ENCODE measurements at regions not wholly inside any gene's neighbourhood (a gene's known extent, or its start where the extent isn't known, plus 50 kb on each side); places are given as distances from the start of the nearest gene placed in this dataset.

GRCh38 chr9:89958086-89958485, 353.3 kb downstream of the GADD45G start:
- TF ChIP-seq CTCF (IDR thresholded peaks at IDR 0.05; ENCODE audit: low read depth, low read length), result no peak
- TF ChIP-seq MAX (IDR thresholded peaks at IDR 0.05; ENCODE audit: low read depth, low read length), result no peak
- TF ChIP-seq POLR2A (IDR thresholded peaks at IDR 0.05; ENCODE audit: extremely low read depth, insufficient read length), result no peak
- TF ChIP-seq MYC (IDR thresholded peaks at IDR 0.05; ENCODE audit: low read depth, low read length), result no peak
- H3K4me3 ChIP-seq (ENCODE audit: low read depth, low read length), result no peak overlapping the region

GRCh38 chr9:89961616-89962341, 357.0 kb downstream of the GADD45G start:
- TF ChIP-seq CTCF (IDR thresholded peaks at IDR 0.05; ENCODE audit: low read depth, low read length), result no peak
- TF ChIP-seq POLR2A (IDR thresholded peaks at IDR 0.05; ENCODE audit: extremely low read depth, insufficient read length), result no peak
- no peak for TF ChIP-seq MYC (IDR thresholded peaks at IDR 0.05; ENCODE audit: low read depth, low read length)
- TF ChIP-seq MAX (IDR thresholded peaks at IDR 0.05; ENCODE audit: low read depth, low read length), result no peak
- DNase-seq (ENCODE audit: low read depth), result peak; percentile 23
- peak overlapping the region; percentile 13 for H3K4me3 ChIP-seq (ENCODE audit: low read depth, low read length)

More at GRCh38 chr9:89958086-89958485, 353.3 kb downstream of the GADD45G start:
- no peak for DNase-seq (ENCODE audit: low read depth)

GRCh38 chr9:89963280-89963679, 358.5 kb downstream of the GADD45G start:
- TF ChIP-seq MAX (IDR thresholded peaks at IDR 0.05; ENCODE audit: low read depth, low read length), result no peak
- H3K4me3 ChIP-seq (ENCODE audit: low read depth, low read length), result no peak overlapping the region
- DNase-seq (ENCODE audit: low read depth), result no peak

- no peak for TF ChIP-seq POLR2A (IDR thresholded peaks at IDR 0.05; ENCODE audit: extremely low read depth, insufficient read length)
- no peak for TF ChIP-seq MYC (IDR thresholded peaks at IDR 0.05; ENCODE audit: low read depth, low read length)
- H3K4me3 ChIP-seq (ENCODE audit: low read depth, low read length), result no peak overlapping the region
- no peak for DNase-seq (ENCODE audit: low read depth)
Observed at GRCh38 chr9:89967527-89967926, 362.7 kb downstream of the GADD45G start.

GRCh38 chr9:89969156-89969675, 364.4 kb downstream of the GADD45G start:
- no peak overlapping the region for H3K4me3 ChIP-seq (ENCODE audit: low read depth, low read length)
- DNase-seq (ENCODE audit: low read depth), result peak; percentile 32
- no peak for TF ChIP-seq POLR2A (IDR thresholded peaks at IDR 0.05; ENCODE audit: extremely low read depth, insufficient read length)
- no peak for TF ChIP-seq CTCF (IDR thresholded peaks at IDR 0.05; ENCODE audit: low read depth, low read length)

GRCh38 chr9:89969881-89970639, 365.2 kb downstream of the GADD45G start:
- peak; percentile 32 for DNase-seq (ENCODE audit: low read depth)
- H3K4me3 ChIP-seq (ENCODE audit: low read depth, low read length), result no peak overlapping the region
- TF ChIP-seq POLR2A (IDR thresholded peaks at IDR 0.05; ENCODE audit: extremely low read depth, insufficient read length) (no peak), CTCF (IDR thresholded peaks at IDR 0.05; ENCODE audit: low read depth, low read length) (no peak), MAX (IDR thresholded peaks at IDR 0.05; ENCODE audit: low read depth, low read length) (no peak), MYC (IDR thresholded peaks at IDR 0.05; ENCODE audit: low read depth, low read length) (no peak)
